B cell (primary cell): ENCODE measurements at regions not wholly inside any gene's neighbourhood (a gene's known extent, or its start where the extent isn't known, plus 50 kb on each side); places are given as distances from the start of the nearest gene placed in this dataset.

Experiments
- ATAC-seq: fragments of 200-7000 bp; cut with Tn5 transposase; one replicate; pipeline ENCODE4 v1.10.0; 2021; ENCODE audit warnings: low read depth, mild to moderate bottlenecking, moderate number of reproducible peaks, moderate library complexity
- CTCF ChIA-PET: fragments of 350-600 bp; sonication (Branson Sonifier 250); formaldehyde crosslinking; loops from one replicate; lab custom pipeline; 2021; ENCODE audit warnings: antibody characterized with exemption, inconsistent platforms; lab: Charles Lee
- POLR2A ChIA-PET: fragments of 350-600 bp; sonication (Branson Sonifier 250); formaldehyde crosslinking; loops from one replicate; lab custom pipeline; 2021; ENCODE audit warnings: antibody characterized with exemption; lab: Charles Lee
- DNase-seq: peaks from one replicate; pipeline ENCODE4 v3.0.0; 2013
- H2AFZ ChIP-seq: 2 replicates; pipeline ENCODE4 v1.6.1; 2012; ENCODE audit warnings: mild to moderate bottlenecking, low read depth, low read length; ENCODE audit not compliant: insufficient read depth, poor library complexity, severe bottlenecking
- H3K27ac ChIP-seq, 2 donors: 1 replicate in 1 of 2; 2 replicates in 1 of 2; pipeline ENCODE4 v1.5.1; 2012 to 2013; ENCODE audit warnings: low read length in 2 of 2, mild to moderate bottlenecking in 2 of 2, moderate library complexity in 1 of 2
- H3K27me3 ChIP-seq, 4 experiments: fragments of 200-600 bp in 1 of 4; sonication (generic) in 1 of 4; replicated peaks in 1 of 4; 1 replicate in 2 of 4; 2 replicates in 2 of 4; pipeline versions ENCODE4 v1.6.1 to v1.7.0; 2013 to 2016; ENCODE audit warnings: low read length in 3 of 4, mild to moderate bottlenecking in 2 of 4, mixed read lengths in 1 of 4, moderate library complexity in 1 of 4; ENCODE audit not compliant: insufficient read depth in 4 of 4, control insufficient read depth in 3 of 4; ENCODE audit errors: control extremely low read depth in 1 of 4
- H3K36me3 ChIP-seq, 2 experiments: replicated peaks in 1 of 2; 1 replicate in 1 of 2; 2 replicates in 1 of 2; pipeline versions ENCODE4 v1.6.1 to v1.7.1; 2013; ENCODE audit warnings: low read length in 1 of 2; ENCODE audit not compliant: insufficient read depth in 2 of 2, control insufficient read depth in 1 of 2; ENCODE audit errors: control extremely low read depth in 1 of 2, extremely low read depth in 1 of 2
- H3K4me1 ChIP-seq, 2 donors: fragments of 200-600 bp in 1 of 2; sonication (generic) in 1 of 2; 1 replicate in 1 of 2; 2 replicates in 1 of 2; pipeline versions ENCODE4 v1.5.1 to v1.6.1; 2013 to 2017; ENCODE audit warnings: low read length in 2 of 2; ENCODE audit not compliant: control insufficient read depth in 2 of 2, insufficient read depth in 2 of 2
- H3K4me2 ChIP-seq: replicated peaks from 2 replicates; pipeline ENCODE3; 2012; ENCODE audit warnings: mild to moderate bottlenecking, low read depth, low read length; ENCODE audit not compliant: poor library complexity, severe bottlenecking
- H3K4me3 ChIP-seq, 5 experiments: fragments of 200-600 bp in 1 of 5; sonication (generic) in 1 of 5; 1 replicate in 3 of 5; 2 replicates in 2 of 5; pipeline versions ENCODE4 v1.5.1 to v1.7.0; 2011 to 2016; ENCODE audit warnings: low read length in 4 of 5, mild to moderate bottlenecking in 4 of 5, low read depth in 2 of 5, control low read depth in 1 of 5, moderate library complexity in 1 of 5; ENCODE audit not compliant: insufficient read depth in 1 of 5; ENCODE audit errors: control extremely low read depth in 1 of 5, extremely low read depth in 1 of 5
- H3K79me2 ChIP-seq: fragments of 200-600 bp; sonication (generic); one replicate; pipeline ENCODE4 v1.6.0; 2016; ENCODE audit warnings: low read length; ENCODE audit not compliant: control insufficient read depth, insufficient read depth
- H3K9ac ChIP-seq: fragments of 200-600 bp; sonication (generic); 2 replicates; pipeline ENCODE4 v1.6.1; 2017; ENCODE audit warnings: mild to moderate bottlenecking, low read length, moderate library complexity
- H3K9me3 ChIP-seq, 3 donors: one replicate each; pipeline versions ENCODE4 v1.6.1 to v1.7.1; 2013; ENCODE audit warnings: low read length in 2 of 3; ENCODE audit not compliant: control insufficient read depth in 2 of 3, insufficient read depth in 1 of 3; ENCODE audit errors: control extremely low read depth in 1 of 3
- H4K20me1 ChIP-seq: 2 replicates; pipeline ENCODE4 v1.6.0; 2012; ENCODE audit warnings: mild to moderate bottlenecking, low read length; ENCODE audit not compliant: insufficient read depth, control insufficient read depth, poor library complexity, severe bottlenecking
- H3K27ac Mint-ChIP-seq: one replicate; pipeline ENCODE4 v1.8.0; 2021; ENCODE audit warnings: mixed read lengths
- H3K27me3 Mint-ChIP-seq: one replicate; pipeline ENCODE4 v1.8.0; 2021; ENCODE audit warnings: mixed read lengths
- H3K4me1 Mint-ChIP-seq: one replicate; pipeline ENCODE4 v1.8.0; 2021; ENCODE audit warnings: mixed read lengths
- H3K4me3 Mint-ChIP-seq: one replicate; pipeline ENCODE4 v1.8.0; 2021; ENCODE audit warnings: mixed read lengths
- H3K9me3 Mint-ChIP-seq: one replicate; pipeline ENCODE4 v1.8.0; 2022; ENCODE audit warnings: mixed read lengths; ENCODE audit not compliant: insufficient read depth
- CTCF ChIP-seq: fragments of 200-600 bp; IDR thresholded peaks from one replicate; pipeline ENCODE4 v1.8.0; 2022; ENCODE audit warnings: antibody characterized with exemption, mild to moderate bottlenecking
- EZH2 ChIP-seq: IDR thresholded peaks from 2 replicates; pipeline ENCODE4 v1.6.1; 2012; ENCODE audit warnings: borderline replicate concordance, low read depth, mild to moderate bottlenecking, moderate library complexity, low read length; ENCODE audit not compliant: insufficient read depth, poor library complexity, severe bottlenecking
- WGBS: methylation state at CpG from one replicate; pipeline ENCODE4 v1.1.5; 2013; ENCODE audit warnings: missing lambda C conversion rate; ENCODE audit not compliant: insufficient coverage; 5-methylcytosine and 5-hydroxymethylcytosine counted together
- intact Hi-C: fragments of 100-400 bp; cut with micrococcal nuclease; formaldehyde crosslinking; loops from one replicate; pipeline ENCODE4 v1.10.0; 2022

GRCh38 chr6:138685781-138686180 lies 87.8 kb upstream of the CCDC28A start:
- H3K27me3 Mint-ChIP-seq, result peaks cover 6% of the 10 kb centered on the region

GRCh38 chr6:138688580-138688979 lies 85.0 kb upstream of the CCDC28A start:
- Histone ChIP-seq H3K36me3 (no peaks in the 10 kb centered on the region), H3K9me3 (no peaks in the 10 kb centered on the region), H3K27me3 (peaks cover 0 to 8% (median 4%) of the 10 kb centered on the region in 4 experiments), H3K9ac (no peak overlapping the region), H3K79me2 (no peaks in the 10 kb centered on the region), H3K4me2 (no peak overlapping the region), H4K20me1 (no peaks in the 10 kb centered on the region), H2AFZ (no peak overlapping the region), H3K27ac (no peak overlapping the region), H3K4me3 (no peak overlapping the region), H3K4me1 (peaks cover 5 to 7% of the 10 kb centered on the region in 2 donors)
- WGBS, result no CpG with 5 or more reads among the region's 4 CpGs
- H3K4me1 Mint-ChIP-seq, result peaks cover 9% of the 10 kb centered on the region
- no peaks in the 10 kb centered on the region for H3K9me3 Mint-ChIP-seq
- intact Hi-C loops, result no loop called here
- TF ChIP-seq EZH2 (no peak), CTCF (no peak)
- peaks cover 15% of the 10 kb centered on the region for H3K27me3 Mint-ChIP-seq
- ATAC-seq (no peak), DNase-seq (no peak)
- ChIA-PET POLR2A (no interaction called here), CTCF (interaction anchor here (0.8 to 0.9 kb wide), 2 partner anchors 35 to 77 kb away, joined by 3 read pairs; no protein-coding TSS in a partner anchor)
- no peak overlapping the region for H3K27ac Mint-ChIP-seq
- H3K4me3 Mint-ChIP-seq, result no peak overlapping the region

More at GRCh38 chr6:138685781-138686180, 87.8 kb upstream of the CCDC28A start:
- POLR2A ChIA-PET, result no interaction called here
- no peak for TF ChIP-seq EZH2
- no peak for TF ChIP-seq CTCF
- H3K27ac Mint-ChIP-seq, result no peak overlapping the region
- no peak overlapping the region for H3K4me3 Mint-ChIP-seq
- no peaks in the 10 kb centered on the region for H3K9me3 Mint-ChIP-seq
- Histone ChIP-seq H3K4me3 (no peak overlapping the region), H3K27me3 (no peaks in the 10 kb centered on the region), H3K9ac (no peak overlapping the region), H4K20me1 (no peaks in the 10 kb centered on the region), H3K4me2 (no peak overlapping the region), H3K36me3 (no peaks in the 10 kb centered on the region), H2AFZ (no peak overlapping the region), H3K79me2 (no peaks in the 10 kb centered on the region), H3K9me3 (no peaks in the 10 kb centered on the region), H3K27ac (no peak overlapping the region), H3K4me1 (no peaks in the 10 kb centered on the region)
- intact Hi-C loops, result no loop called here
- ATAC-seq (no peak), DNase-seq (no peak)
- CTCF ChIA-PET, result interaction anchor here (0.7 to 1.5 kb wide), 3 partner anchors 13 to 122 kb away, joined by 3 to 4 read pairs (median 3); no protein-coding TSS in a partner anchor
- H3K4me1 Mint-ChIP-seq, result no peaks in the 10 kb centered on the region
